Lower leg skin (tissue), 3 donors: ENCODE measurements at regions not wholly inside any gene's neighbourhood (a gene's known extent, or its start where the extent isn't known, plus 50 kb on each side); places are given as distances from the start of the nearest gene placed in this dataset.

ENCODE experiments used
- CTCF ChIP-seq, 3 donors: fragments of 450-650 bp; IDR thresholded peaks; one replicate each; pipeline ENCODE4 v1.5.1; 2016; ENCODE audit warnings: antibody characterized with exemption in 3 of 3, mild to moderate bottlenecking in 3 of 3, moderate library complexity in 2 of 3
- POLR2A ChIP-seq, 2 donors: fragments of 450-650 bp; IDR thresholded peaks; one replicate each; pipeline ENCODE4 v1.6.1; 2016 to 2017; ENCODE audit warnings: antibody characterized with exemption in 2 of 2, mild to moderate bottlenecking in 1 of 2, moderate library complexity in 1 of 2

- TF ChIP-seq POLR2A (IDR thresholded peaks at IDR 0.05) (no peak), CTCF (IDR thresholded peaks at IDR 0.05) (no peak)
These were observed 147.4 kb upstream of the IRX5 start for GRCh38 chr16:54783226-54783625.
